Vagina (tissue), 2 donors: ENCODE measurements at regions not wholly inside any gene's neighbourhood (a gene's known extent, or its start where the extent isn't known, plus 50 kb on each side); places are given as distances from the start of the nearest gene placed in this dataset.

Experiments used
- DNase-seq, 2 donors: peaks; one replicate each; pipeline ENCODE4 v3.0.0-alpha.2; 2017; ENCODE audit errors: extremely low spot score in 2 of 2
- H3K27ac ChIP-seq: fragments of 200-600 bp; sonication (generic); one replicate; pipeline ENCODE4 v1.5.1; 2019
- H3K27me3 ChIP-seq: fragments of 200-600 bp; sonication (generic); one replicate; pipeline ENCODE4 v1.5.1; 2019
- H3K36me3 ChIP-seq, 2 donors: fragments of 200-600 bp; sonication (generic); one replicate each; pipeline ENCODE4 v1.5.1; 2017 to 2019
- H3K4me1 ChIP-seq: fragments of 200-600 bp; sonication (generic); one replicate; pipeline ENCODE4 v1.5.1; 2019
- H3K4me3 ChIP-seq, 2 donors: fragments of 200-600 bp; sonication (generic); 1 replicate in 1 of 2; 2 replicates in 1 of 2; pipeline ENCODE4 v1.5.1; 2016 to 2019
- H3K9me3 ChIP-seq: fragments of 200-600 bp; sonication (generic); one replicate; pipeline ENCODE4 v1.5.1; 2019
- CTCF ChIP-seq, 3 experiments: fragments of 450-650 bp in 2 of 3; fragments of 200-600 bp in 1 of 3; sonication (generic) in 1 of 3; IDR thresholded peaks; one replicate each; pipeline ENCODE4 v1.5.1; 2017 to 2019; ENCODE audit warnings: antibody characterized with exemption in 3 of 3, mild to moderate bottlenecking in 2 of 3, moderate library complexity in 2 of 3
- POLR2A ChIP-seq, 2 donors: fragments of 450-650 bp; IDR thresholded peaks; one replicate each; pipeline ENCODE4 v1.6.1; 2017; ENCODE audit warnings: antibody characterized with exemption in 2 of 2, mild to moderate bottlenecking in 2 of 2, moderate library complexity in 2 of 2
- POLR2AphosphoS5 ChIP-seq, 2 donors: sonication (generic); formaldehyde crosslinking; IDR thresholded peaks; one replicate each; pipeline ENCODE4 v1.9.0; 2017; ENCODE audit warnings: antibody characterized with exemption in 2 of 2, mild to moderate bottlenecking in 2 of 2, low read depth in 1 of 2; ENCODE audit not compliant: insufficient read depth in 1 of 2
- intact Hi-C: fragments of 100-400 bp; cut with DNase I; formaldehyde crosslinking; loops from one replicate; pipeline ENCODE4 v1.15.1; 2023

DNA sequence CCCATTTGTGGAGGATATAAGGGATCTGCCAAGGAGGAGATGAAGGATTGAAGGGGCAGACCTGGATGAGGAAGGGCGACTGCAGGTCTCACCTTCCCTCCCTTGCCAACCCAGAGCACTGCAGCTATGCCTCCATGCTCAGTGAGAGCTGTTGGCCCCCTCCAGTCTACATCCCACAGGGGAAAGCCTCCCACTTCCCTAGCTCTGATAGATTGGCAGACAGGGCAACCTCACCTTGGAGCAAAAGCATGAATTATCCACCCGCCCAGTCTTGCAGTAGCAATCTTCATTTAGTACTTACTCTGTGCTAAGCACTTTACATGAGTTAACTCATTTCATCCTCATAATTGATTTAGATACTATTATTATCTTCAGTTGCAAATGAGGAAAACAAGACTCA is 70.4 kb upstream of the SMNDC1 start:
- Histone ChIP-seq H3K36me3 (no peaks in the 10 kb centered on the region), H3K4me1 (no peaks in the 10 kb centered on the region), H3K27ac (no peak overlapping the region), H3K4me3 (no peak overlapping the region), H3K9me3 (no peaks in the 10 kb centered on the region), H3K27me3 (no peaks in the 10 kb centered on the region)
- no peak for TF ChIP-seq POLR2A (IDR thresholded peaks at IDR 0.05)
- TF ChIP-seq CTCF (IDR thresholded peaks at IDR 0.05): no peak
- no peak for TF ChIP-seq POLR2AphosphoS5 (IDR thresholded peaks at IDR 0.05; ENCODE audit: insufficient read depth in 1 of 2, low read depth in 1 of 2)
- intact Hi-C loops: no loop called here
- DNase-seq: no peak

GRCh38 chr10:110376021-110376766 is 71.5 kb upstream of the SMNDC1 start:
- intact Hi-C loops: no loop called here
- DNase-seq: no peak
- TF ChIP-seq POLR2AphosphoS5 (IDR thresholded peaks at IDR 0.05; ENCODE audit: insufficient read depth in 1 of 2, low read depth in 1 of 2) (peak in 1 of 2 donors; percentile 26), CTCF (IDR thresholded peaks at IDR 0.05) (no peak)

DNA sequence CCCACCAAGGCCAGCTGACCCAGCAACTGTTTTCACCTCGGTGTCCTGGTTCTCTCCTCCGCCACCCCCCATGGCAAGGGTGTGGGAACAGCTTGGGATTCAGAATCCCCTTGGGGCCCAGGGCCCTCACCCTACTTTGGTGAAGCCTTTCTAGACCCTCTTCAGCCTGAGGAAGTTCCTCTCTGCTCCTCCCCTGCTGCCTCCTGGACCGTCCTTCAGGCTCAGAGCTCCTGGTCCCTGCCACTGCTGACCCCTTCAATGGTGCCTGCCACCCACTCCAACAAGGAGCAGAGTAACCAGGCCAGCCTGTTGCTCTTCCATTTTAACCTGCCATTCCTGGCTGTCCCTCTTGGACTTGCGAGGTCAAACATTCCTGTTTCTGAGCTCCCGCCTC is 72.0 kb upstream of the SMNDC1 start:
- no peak for DNase-seq
- Histone ChIP-seq H3K36me3 (no peaks in the 10 kb centered on the region), H3K9me3 (no peaks in the 10 kb centered on the region), H3K27ac (no peak overlapping the region), H3K27me3 (no peaks in the 10 kb centered on the region), H3K4me1 (no peaks in the 10 kb centered on the region), H3K4me3 (no peak overlapping the region)
- TF ChIP-seq CTCF (IDR thresholded peaks at IDR 0.05) (no peak), POLR2A (IDR thresholded peaks at IDR 0.05) (no peak), POLR2AphosphoS5 (IDR thresholded peaks at IDR 0.05; ENCODE audit: insufficient read depth in 1 of 2, low read depth in 1 of 2) (no peak)
- intact Hi-C loops: no loop called here

More at GRCh38 chr10:110376021-110376766, 71.5 kb upstream of the SMNDC1 start:
- H3K27me3 ChIP-seq: no peaks in the 10 kb centered on the region
- H3K4me3 ChIP-seq: no peak overlapping the region
- H3K9me3 ChIP-seq: no peaks in the 10 kb centered on the region
- no peaks in the 10 kb centered on the region for H3K4me1 ChIP-seq
- H3K36me3 ChIP-seq: no peaks in the 10 kb centered on the region
- no peak overlapping the region for H3K27ac ChIP-seq

DNA sequence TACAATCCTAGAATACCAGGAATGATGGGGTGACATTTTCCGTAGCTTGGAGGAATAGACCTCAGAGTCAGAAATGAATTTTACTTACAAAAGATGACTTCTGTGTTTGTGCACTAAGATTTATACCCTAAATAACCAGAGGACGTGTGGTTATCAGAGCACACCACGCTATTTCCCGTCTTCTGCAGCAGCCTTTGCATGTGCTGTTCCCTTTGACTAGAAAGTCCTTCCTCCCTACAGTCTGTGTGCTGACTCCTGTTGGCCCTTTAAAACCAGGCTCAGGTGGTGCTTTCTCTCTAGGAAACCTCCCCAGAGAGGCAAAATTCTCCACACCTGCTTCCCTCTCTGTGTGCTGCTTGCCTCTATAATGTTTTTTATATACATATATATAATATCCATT is 73.3 kb upstream of the SMNDC1 start:
- Histone ChIP-seq H3K4me1 (no peaks in the 10 kb centered on the region), H3K4me3 (no peak overlapping the region), H3K27me3 (no peaks in the 10 kb centered on the region), H3K27ac (no peak overlapping the region), H3K9me3 (no peaks in the 10 kb centered on the region), H3K36me3 (no peaks in the 10 kb centered on the region)
- no peak for DNase-seq
- intact Hi-C loops: no loop called here
- no peak for TF ChIP-seq CTCF (IDR thresholded peaks at IDR 0.05)
- no peak for TF ChIP-seq POLR2A (IDR thresholded peaks at IDR 0.05)
- TF ChIP-seq POLR2AphosphoS5 (IDR thresholded peaks at IDR 0.05; ENCODE audit: insufficient read depth in 1 of 2, low read depth in 1 of 2): no peak

DNA sequence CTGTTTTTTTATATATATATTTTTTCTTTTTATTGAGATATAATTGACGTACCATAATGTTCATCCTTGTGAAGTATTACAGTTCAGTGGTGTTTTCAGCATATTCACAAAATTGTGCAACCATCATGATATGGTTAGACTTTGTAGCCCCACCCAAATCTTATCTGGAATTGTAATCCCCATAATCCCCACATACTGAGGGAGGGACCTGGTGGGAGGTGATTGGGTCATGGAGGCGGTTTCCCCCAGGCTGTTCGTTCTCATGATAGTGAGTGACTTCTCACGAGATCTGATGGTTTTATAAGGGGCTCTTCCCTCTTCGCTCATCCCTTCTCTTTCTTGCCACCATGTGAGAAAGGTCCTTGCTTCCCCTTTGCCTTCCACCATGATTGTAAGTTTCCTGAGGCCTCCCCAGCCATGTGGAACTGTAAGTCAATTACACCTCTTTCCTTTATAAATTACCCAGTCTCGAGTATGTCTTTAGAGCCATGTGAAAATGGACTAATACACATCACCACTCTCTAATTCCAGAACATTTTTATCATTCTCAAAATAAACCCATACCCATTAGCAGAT is 73.9 kb upstream of the SMNDC1 start:
- intact Hi-C loops: no loop called here
- Histone ChIP-seq H3K4me1 (no peaks in the 10 kb centered on the region), H3K4me3 (no peak overlapping the region), H3K27me3 (no peaks in the 10 kb centered on the region), H3K36me3 (no peaks in the 10 kb centered on the region), H3K9me3 (no peaks in the 10 kb centered on the region), H3K27ac (no peak overlapping the region)
- TF ChIP-seq CTCF (IDR thresholded peaks at IDR 0.05) (no peak), POLR2A (IDR thresholded peaks at IDR 0.05) (no peak), POLR2AphosphoS5 (IDR thresholded peaks at IDR 0.05; ENCODE audit: insufficient read depth in 1 of 2, low read depth in 1 of 2) (no peak)
- DNase-seq: no peak
